ENCODE measurements at regions not wholly inside any gene's neighbourhood (a gene's known extent, or its start where the extent isn't known, plus 50 kb on each side); places are given as distances from the start of the nearest gene placed in this dataset.
"Not testable (repeated sequence)": the region's sequence is repeated elsewhere in the genome, so short reads cannot be mapped to it uniquely, and the experiment has no call there.

GRCh38 chr7:131961054-131961680 lies 404.7 kb upstream of the PODXL start:
- no peak for DNase-seq (ENCODE audit: low read depth in 2 of 2)

DNA sequence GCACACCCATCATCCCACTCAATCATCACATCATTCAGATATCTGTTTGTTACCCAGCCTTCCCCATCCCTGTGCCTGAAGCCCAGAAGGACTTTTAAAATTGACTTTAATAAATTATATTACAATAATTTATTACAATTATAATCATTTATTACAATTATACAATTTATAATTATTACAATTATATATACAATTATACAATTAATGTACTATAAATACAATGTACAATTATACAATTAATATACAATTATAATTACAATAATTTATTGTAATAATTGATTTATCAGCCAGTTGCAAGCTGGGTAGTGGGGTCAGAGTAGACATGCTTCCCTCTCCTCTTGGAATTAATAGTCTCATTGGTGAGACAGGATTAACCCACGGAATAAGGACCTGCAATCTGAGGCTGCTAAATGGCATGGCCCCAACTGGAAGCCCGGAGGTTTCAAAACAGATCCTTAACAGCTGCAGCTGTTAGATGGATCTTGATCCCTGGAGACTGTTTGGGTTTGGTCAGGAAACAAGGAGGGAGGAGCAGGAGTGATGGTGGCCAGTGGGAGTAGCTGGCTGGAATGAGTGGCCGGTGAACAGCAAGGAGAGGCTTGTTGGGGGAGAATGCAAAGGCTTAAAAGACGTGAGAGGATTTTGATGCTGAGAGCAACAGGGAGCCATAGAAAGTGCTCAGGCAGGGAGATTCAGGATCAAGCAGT lies 402.8 kb upstream of the PODXL start:
- no peak for DNase-seq (ENCODE audit: low read depth in 2 of 2)

GRCh38 chr7:131957338-131958020 lies 401.1 kb upstream of the PODXL start:
- DNase-seq (ENCODE audit: low read depth in 2 of 2) = no peak

DNA sequence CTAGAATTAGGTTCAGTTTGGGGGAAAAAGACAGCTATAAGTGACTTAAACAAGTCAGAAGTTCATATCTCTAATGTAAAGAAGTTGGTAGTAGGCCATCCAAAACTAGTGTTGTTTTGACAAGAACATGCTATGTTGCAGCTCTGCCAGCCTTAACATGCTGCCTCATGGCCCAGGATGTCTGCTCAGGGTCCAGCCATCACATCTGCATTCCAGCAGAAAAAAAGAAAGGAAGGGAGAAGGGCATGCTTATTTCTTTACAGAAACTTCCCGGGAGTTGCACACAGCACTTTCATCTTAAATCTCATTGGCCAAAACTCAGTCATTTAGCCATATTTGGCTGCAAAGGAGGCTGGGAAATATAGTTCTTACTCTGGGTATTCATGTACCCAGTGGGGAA lies 400.4 kb upstream of the PODXL start:
- no peak for DNase-seq (ENCODE audit: low read depth in 2 of 2)

DNA sequence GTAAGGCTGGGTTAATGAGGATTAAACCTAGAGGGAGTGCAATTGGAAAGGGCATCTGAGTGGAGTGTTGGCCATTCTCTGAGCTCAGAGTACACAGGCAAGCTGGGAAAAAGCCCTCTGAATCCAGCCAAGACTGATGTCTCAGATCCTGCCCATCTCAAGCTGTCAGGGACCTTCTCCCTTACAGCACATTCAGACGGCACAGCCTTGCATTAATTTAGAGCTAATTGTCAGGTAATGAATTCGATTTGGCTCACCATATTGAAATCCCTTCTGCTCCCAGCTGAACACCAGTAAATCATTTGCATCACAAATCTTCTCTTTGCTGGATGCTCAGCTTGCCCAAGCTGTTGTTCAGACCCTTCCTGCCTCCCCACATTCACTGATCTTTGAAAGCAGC lies 399.3 kb upstream of the PODXL start:
- no peak for DNase-seq (ENCODE audit: low read depth in 2 of 2)

- no peak for DNase-seq (ENCODE audit: low read depth in 2 of 2)
These were observed 396.8 kb upstream of the PODXL start for GRCh38 chr7:131953184-131953583.

DNA sequence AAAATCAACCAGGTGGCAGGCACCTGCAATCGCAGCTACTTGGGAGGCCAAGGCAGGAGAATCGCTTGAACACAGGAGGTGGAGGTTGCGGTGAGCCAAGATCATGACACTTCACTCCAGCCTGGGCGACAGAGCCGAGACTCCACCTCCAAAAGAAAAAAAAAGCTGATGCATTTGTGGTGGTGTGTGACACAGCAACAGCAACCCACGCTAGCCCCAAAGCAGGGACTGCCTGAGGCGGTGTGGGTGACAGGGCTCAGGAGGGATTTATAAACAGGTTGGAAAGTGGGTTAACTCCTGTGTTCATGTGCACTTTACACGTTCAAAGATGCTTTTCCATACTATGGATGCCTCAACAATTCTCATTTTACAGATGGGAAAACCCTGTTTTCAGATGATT lies 395.9 kb upstream of the PODXL start:
- DNase-seq (ENCODE audit: low read depth in 2 of 2) = no peak

GRCh38 chr7:131950758-131951157 lies 394.3 kb upstream of the PODXL start:
- DNase-seq (ENCODE audit: low read depth in 2 of 2) = no peak

- no peak for DNase-seq (ENCODE audit: low read depth in 2 of 2)
These were observed 393.2 kb upstream of the PODXL start for GRCh38 chr7:131949659-131950058.

- no peak for DNase-seq (ENCODE audit: low read depth in 2 of 2)
These were observed 392.1 kb upstream of the PODXL start for GRCh38 chr7:131948434-131949053.

- DNase-seq (ENCODE audit: low read depth in 2 of 2) = no peak
These were observed 391.2 kb upstream of the PODXL start for GRCh38 chr7:131947661-131948060.

DNA sequence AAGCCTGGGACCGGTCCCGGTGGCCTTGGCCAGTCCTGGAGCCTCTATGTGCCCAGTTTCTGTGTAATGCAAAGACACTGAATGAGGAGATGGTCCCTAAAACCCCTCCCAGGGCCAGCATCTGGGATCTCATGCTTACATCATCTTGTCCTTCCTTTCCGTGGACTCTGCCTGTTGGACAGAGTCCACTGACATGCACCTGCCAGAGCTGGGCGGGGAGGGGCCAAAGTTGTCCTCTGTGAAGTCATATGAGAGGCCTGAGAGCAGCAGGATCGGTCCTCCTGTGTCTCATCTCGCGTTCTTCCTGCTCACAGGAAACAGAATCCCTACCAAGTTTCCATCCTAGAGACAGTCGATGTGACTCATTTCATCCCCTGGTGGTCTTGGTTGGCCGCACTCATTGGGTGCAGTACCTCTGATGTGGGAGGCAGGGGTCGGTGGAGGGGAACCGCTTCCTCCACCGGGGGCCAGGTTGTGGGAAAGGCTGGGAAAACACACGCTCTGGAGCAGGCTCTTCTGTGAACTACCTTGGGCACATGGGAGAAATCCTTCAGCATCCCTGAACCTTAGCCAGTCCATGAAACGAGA lies 389.6 kb upstream of the PODXL start:
- no peak for DNase-seq (ENCODE audit: low read depth in 2 of 2)

GRCh38 chr7:131945313-131945911 lies 389.0 kb upstream of the PODXL start:
- peak in 1 of 2 donors; percentile 2 for DNase-seq (ENCODE audit: low read depth in 2 of 2)

DNA sequence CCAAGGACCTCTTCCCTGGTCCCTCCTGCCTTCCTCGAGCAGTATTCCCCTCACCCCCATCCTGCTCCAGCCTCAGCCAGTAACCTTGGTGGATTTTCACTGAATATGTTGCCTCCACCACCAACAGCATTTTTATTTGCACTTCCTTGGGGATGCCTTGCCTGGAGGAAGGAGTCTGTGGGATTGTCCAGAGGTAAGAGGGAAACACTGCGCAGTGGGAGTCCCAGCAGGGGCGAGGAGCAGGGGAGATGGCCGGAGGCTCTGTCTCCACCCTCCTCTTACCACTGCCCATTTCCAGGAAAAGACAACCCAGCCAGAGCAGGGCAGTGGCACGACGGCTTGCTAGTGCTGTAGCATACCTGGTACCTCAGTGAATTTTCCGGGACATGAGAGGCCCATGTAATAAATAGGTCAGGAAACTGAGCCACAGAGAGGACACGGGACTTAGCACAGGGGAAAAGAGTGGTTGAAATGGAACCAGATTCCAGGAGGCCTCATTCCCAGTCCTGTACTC lies 388.2 kb upstream of the PODXL start:
- DNase-seq (ENCODE audit: low read depth in 2 of 2) = no peak

DNA sequence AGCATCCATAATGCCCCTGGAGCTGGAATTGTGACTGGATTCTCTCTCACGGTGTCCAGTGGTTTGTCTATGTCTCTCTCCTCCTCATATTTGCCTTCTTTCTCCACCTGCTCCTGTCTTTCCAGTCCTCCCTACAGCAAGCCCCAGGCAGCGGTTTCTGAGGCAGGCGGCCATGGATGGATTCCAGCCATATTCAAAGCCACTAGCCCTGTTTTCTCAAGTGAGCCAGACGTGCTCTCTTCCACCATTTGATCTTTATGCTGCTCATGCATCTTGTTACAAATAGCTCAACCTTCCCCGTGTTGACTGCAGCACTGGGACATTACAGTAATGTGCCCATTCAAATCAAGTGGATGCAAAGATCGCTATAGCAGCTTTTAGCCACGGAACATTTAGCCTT lies 387.2 kb upstream of the PODXL start:
- DNase-seq (ENCODE audit: low read depth in 2 of 2) = no peak

GRCh38 chr7:131943211-131943610 lies 386.8 kb upstream of the PODXL start:
- DNase-seq (ENCODE audit: low read depth in 2 of 2) = no peak

- no peak for DNase-seq (ENCODE audit: low read depth in 2 of 2)
These were observed 386.1 kb upstream of the PODXL start for GRCh38 chr7:131942287-131943150.

- DNase-seq (ENCODE audit: low read depth in 2 of 2) = no peak
These were observed 384.9 kb upstream of the PODXL start for GRCh38 chr7:131941291-131941690.

GRCh38 chr7:131940621-131941165 lies 384.3 kb upstream of the PODXL start:
- DNase-seq (ENCODE audit: low read depth in 2 of 2) = no peak

DNA sequence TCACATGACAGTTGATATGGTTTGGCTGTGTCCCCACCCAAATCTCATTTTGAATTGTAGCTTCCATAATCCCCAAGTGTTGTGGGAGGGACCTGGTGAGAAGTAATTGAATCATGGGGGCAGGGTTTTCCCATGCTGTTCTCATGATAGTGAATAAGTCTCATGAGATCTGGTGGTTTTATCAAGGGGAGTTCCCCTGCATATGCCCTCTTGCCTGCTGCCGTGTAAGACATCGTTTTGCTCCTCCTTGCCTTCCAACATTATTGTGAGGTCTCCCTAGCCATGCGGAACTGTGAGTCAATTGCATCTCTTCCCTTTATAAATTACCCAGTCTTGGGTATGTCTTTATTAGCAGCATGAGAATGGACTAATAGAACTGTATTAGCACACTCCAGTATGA lies 382.4 kb upstream of the PODXL start:
- not testable (repeated sequence) for DNase-seq (ENCODE audit: low read depth in 2 of 2)

Data from stimulated activated CD4-positive, alpha-beta T cell treated with anti-CD3 and anti-CD28 coated beads, Interleukin-1b, Interleukin-23, amount 100 ng/mL, for 1 hour (primary cell).